ENCODE measurements at regions not wholly inside any gene's neighbourhood (a gene's known extent, or its start where the extent isn't known, plus 50 kb on each side); places are given as distances from the start of the nearest gene placed in this dataset.

GRCh38 chr18:75859533-75859932 is 432.0 kb upstream of the SMIM21 start:
- no peaks in the 10 kb centered on the region for H3K9me3 ChIP-seq (ENCODE audit: low read length)
- CTCF ChIA-PET (ENCODE audit: unreplicated experiment), result no interaction called here
- intact Hi-C loops (cut with micrococcal nuclease; ENCODE audit: unreplicated experiment), result no loop called here

GRCh38 chr18:75858754-75859153 is 431.3 kb upstream of the SMIM21 start:
- ChIA-PET POLR2A (no interaction called here), CTCF (ENCODE audit: unreplicated experiment) (no interaction called here)
- no peaks in the 10 kb centered on the region for H4K20me1 ChIP-seq (ENCODE audit: insufficient read depth, low read length)
- H3K79me2 ChIP-seq (ENCODE audit: insufficient read depth, low read depth, low read length), result no peaks in the 10 kb centered on the region
- DNase-seq (ENCODE audit: low spot score), result no peak
- intact Hi-C loops (cut with micrococcal nuclease; ENCODE audit: unreplicated experiment), result no loop called here
- H3K9me3 ChIP-seq (ENCODE audit: low read length), result no peaks in the 10 kb centered on the region
- BruUV-seq (replicated peaks), result no TSS peak
- H3K36me3 ChIP-seq (ENCODE audit: insufficient read depth, low read length), result no peaks in the 10 kb centered on the region
- TF ChIP-seq CTCF (conservative IDR thresholded peaks at IDR 0.05; ENCODE audit: low read length) (no peak), EZH2phosphoT487 (IDR thresholded peaks at IDR 0.05; ENCODE audit: borderline replicate concordance, low read depth, low read length) (no peak)
- no peak overlapping the region for H3K4me2 ChIP-seq (ENCODE audit: low read length)
- no peak overlapping the region for H3K4me3 ChIP-seq (ENCODE audit: low read depth, low read length, poor library complexity, severe bottlenecking)
- H3K27ac ChIP-seq (ENCODE audit: low read depth, low read length, poor library complexity, severe bottlenecking), result no peak overlapping the region
- H3K4me1 ChIP-seq (ENCODE audit: insufficient read depth, low read length, poor library complexity, severe bottlenecking), result no peaks in the 10 kb centered on the region
- H2AFZ ChIP-seq (ENCODE audit: low read length), result no peak overlapping the region
- no peaks in the 10 kb centered on the region for H3K9me2 ChIP-seq (ENCODE audit: insufficient read depth, low read length)

More at GRCh38 chr18:75859533-75859932, 432.0 kb upstream of the SMIM21 start:
- H3K4me1 ChIP-seq (ENCODE audit: insufficient read depth, low read length, poor library complexity, severe bottlenecking), result no peaks in the 10 kb centered on the region
- TF ChIP-seq CTCF (conservative IDR thresholded peaks at IDR 0.05; ENCODE audit: low read length) (no peak), EZH2phosphoT487 (IDR thresholded peaks at IDR 0.05; ENCODE audit: borderline replicate concordance, low read depth, low read length) (no peak)
- no peak overlapping the region for H3K4me3 ChIP-seq (ENCODE audit: low read depth, low read length, poor library complexity, severe bottlenecking)
- no peak overlapping the region for H3K27ac ChIP-seq (ENCODE audit: low read depth, low read length, poor library complexity, severe bottlenecking)
- no peak overlapping the region for H2AFZ ChIP-seq (ENCODE audit: low read length)
- POLR2A ChIA-PET, result no interaction called here
- no peaks in the 10 kb centered on the region for H4K20me1 ChIP-seq (ENCODE audit: insufficient read depth, low read length)
- no peak for DNase-seq (ENCODE audit: low spot score)
- H3K9me2 ChIP-seq (ENCODE audit: insufficient read depth, low read length), result no peaks in the 10 kb centered on the region
- no peaks in the 10 kb centered on the region for H3K79me2 ChIP-seq (ENCODE audit: insufficient read depth, low read depth, low read length)
- H3K36me3 ChIP-seq (ENCODE audit: insufficient read depth, low read length), result no peaks in the 10 kb centered on the region
- no peak overlapping the region for H3K4me2 ChIP-seq (ENCODE audit: low read length)
- no TSS peak for BruUV-seq (replicated peaks)

GRCh38 chr18:75857558-75857957 is 430.1 kb upstream of the SMIM21 start:
- POLR2A ChIA-PET, result interaction anchor here (0.6 kb wide), 1 partner anchor 265 kb away, joined by 3 read pairs; no protein-coding TSS in a partner anchor
- no peaks in the 10 kb centered on the region for H3K4me1 ChIP-seq (ENCODE audit: insufficient read depth, low read length, poor library complexity, severe bottlenecking)
- H3K4me2 ChIP-seq (ENCODE audit: low read length), result no peak overlapping the region
- BruUV-seq (replicated peaks), result no TSS peak
- CTCF ChIA-PET (ENCODE audit: unreplicated experiment), result no interaction called here
- H3K4me3 ChIP-seq (ENCODE audit: low read depth, low read length, poor library complexity, severe bottlenecking), result no peak overlapping the region
- H3K36me3 ChIP-seq (ENCODE audit: insufficient read depth, low read length), result no peaks in the 10 kb centered on the region
- DNase-seq (ENCODE audit: low spot score), result no peak
- no peaks in the 10 kb centered on the region for H3K79me2 ChIP-seq (ENCODE audit: insufficient read depth, low read depth, low read length)
- H3K9me3 ChIP-seq (ENCODE audit: low read length), result no peaks in the 10 kb centered on the region
- H2AFZ ChIP-seq (ENCODE audit: low read length), result no peak overlapping the region
- intact Hi-C loops (cut with micrococcal nuclease; ENCODE audit: unreplicated experiment), result no loop called here
- no peaks in the 10 kb centered on the region for H3K9me2 ChIP-seq (ENCODE audit: insufficient read depth, low read length)
- no peak for TF ChIP-seq CTCF (conservative IDR thresholded peaks at IDR 0.05; ENCODE audit: low read length)
- no peak for TF ChIP-seq EZH2phosphoT487 (IDR thresholded peaks at IDR 0.05; ENCODE audit: borderline replicate concordance, low read depth, low read length)
- no peak overlapping the region for H3K27ac ChIP-seq (ENCODE audit: low read depth, low read length, poor library complexity, severe bottlenecking)
- H4K20me1 ChIP-seq (ENCODE audit: insufficient read depth, low read length), result no peaks in the 10 kb centered on the region
